AG09309 (cell line): ENCODE measurements at regions not wholly inside any gene's neighbourhood (a gene's known extent, or its start where the extent isn't known, plus 50 kb on each side); places are given as distances from the start of the nearest gene placed in this dataset.
A peak's percentile ranks its signal among the peaks of the same experiment; 100 is the strongest.
"Not testable (repeated sequence)": the region's sequence is repeated elsewhere in the genome, so short reads cannot be mapped to it uniquely, and the experiment has no call there.

Experiments used
- DNase-seq: peaks from one replicate; pipeline ENCODE4 v3.0.0-alpha.2; 2010; ENCODE audit warnings: low read depth
- H3K4me3 ChIP-seq: 2 replicates; pipeline ENCODE4 v1.5.1; 2011; ENCODE audit warnings: mild to moderate bottlenecking, low read depth, low read length, moderate library complexity; ENCODE audit not compliant: control insufficient read depth
- CTCF ChIP-seq: IDR thresholded peaks from 2 replicates; pipeline ENCODE4 v1.5.1; 2011; ENCODE audit warnings: mild to moderate bottlenecking, low read depth, low read length, inconsistent platforms; ENCODE audit not compliant: insufficient read depth, control insufficient read depth; ENCODE audit errors: missing control alignments

GRCh38 chr9:15073620-15074019 lies 163.4 kb upstream of the FREM1 start:
- no peak for TF ChIP-seq CTCF
- no peak for DNase-seq
- no peak overlapping the region for H3K4me3 ChIP-seq

DNA sequence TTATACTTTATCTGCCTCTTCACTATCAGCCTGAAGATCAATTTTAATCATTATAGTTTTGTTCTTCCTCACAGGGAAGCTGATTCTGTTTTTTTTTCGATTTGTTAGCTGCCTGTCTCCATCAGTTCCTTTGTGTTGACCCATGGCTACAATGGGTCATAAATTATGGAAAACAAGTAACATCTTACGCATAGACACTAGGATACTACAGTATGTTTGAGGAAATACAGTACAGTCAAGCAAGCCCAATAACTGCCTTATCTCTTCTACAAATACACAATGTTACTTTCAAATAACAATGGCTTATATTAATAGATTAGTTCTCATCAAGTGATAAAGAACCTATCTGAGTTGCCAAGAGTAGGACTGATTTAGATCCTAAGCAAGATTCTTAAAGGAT lies 160.5 kb upstream of the FREM1 start:
- no peak for DNase-seq
- TF ChIP-seq CTCF: no peak

GRCh38 chr9:15069106-15069505 lies 158.9 kb upstream of the FREM1 start:
- H3K4me3 ChIP-seq: no peak overlapping the region
- no peak for DNase-seq
- no peak for TF ChIP-seq CTCF

More for the DNA sequence above, 160.5 kb upstream of the FREM1 start:
- H3K4me3 ChIP-seq: no peak overlapping the region

- H3K4me3 ChIP-seq: no peak overlapping the region
- no peak for TF ChIP-seq CTCF
- DNase-seq: no peak
Observed at GRCh38 chr9:15068261-15068660, 158.0 kb upstream of the FREM1 start.

- H3K4me3 ChIP-seq: no peak overlapping the region
- DNase-seq: no peak
- no peak for TF ChIP-seq CTCF
Observed at GRCh38 chr9:15059003-15059402, 148.8 kb upstream of the FREM1 start.

DNA sequence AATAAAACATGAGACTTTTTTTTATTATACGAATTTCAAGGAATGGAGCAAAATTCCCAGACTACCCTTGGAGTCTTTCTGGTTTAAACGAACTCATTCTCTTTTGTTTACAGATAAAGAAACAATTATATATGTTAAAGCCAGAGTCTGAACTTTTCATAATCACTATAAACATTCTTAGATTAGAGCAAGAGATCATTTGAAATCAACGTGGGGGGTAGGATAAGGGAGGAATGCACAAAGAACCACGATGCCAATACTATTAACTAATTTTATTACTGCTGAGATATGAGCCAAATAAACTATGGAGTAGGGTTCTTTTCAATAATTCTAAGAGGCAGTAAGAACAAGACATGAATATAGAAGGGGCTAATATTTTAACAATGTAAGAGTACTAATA lies 148.0 kb upstream of the FREM1 start:
- no peak for TF ChIP-seq CTCF

GRCh38 chr9:15055284-15055683 lies 145.1 kb upstream of the FREM1 start:
- peak; percentile 0 for DNase-seq
- peak; percentile 26 for TF ChIP-seq CTCF
- not testable (repeated sequence) for H3K4me3 ChIP-seq

More for the DNA sequence above, 148.0 kb upstream of the FREM1 start:
- no peak overlapping the region for H3K4me3 ChIP-seq
- DNase-seq: no peak
